ENCODE measurements at regions not wholly inside any gene's neighbourhood (a gene's known extent, or its start where the extent isn't known, plus 50 kb on each side); places are given as distances from the start of the nearest gene placed in this dataset.

GRCh38 chr2:129331638-129332037 is 647.8 kb upstream of the RAB6C start:
- intact Hi-C loops (cut with DNase I) = no loop called here
- no peaks in the 10 kb centered on the region for H3K27me3 ChIP-seq
- no peaks in the 10 kb centered on the region for H3K9me3 ChIP-seq
- TF ChIP-seq EP300 (IDR thresholded peaks at IDR 0.05) (no peak), POLR2A (IDR thresholded peaks at IDR 0.05) (no peak), CTCF (IDR thresholded peaks at IDR 0.05) (no peak)
- H3K27ac ChIP-seq = no peak overlapping the region
- H3K4me3 ChIP-seq = no peak overlapping the region
- H3K4me1 ChIP-seq (ENCODE audit: insufficient read depth) = no peaks in the 10 kb centered on the region
- H3K36me3 ChIP-seq = no peaks in the 10 kb centered on the region
- DNase-seq = no peak
- WGBS, 3 donors = 82 to 90% (median 84%) methylated on average over 7 of the region's 7 CpGs

- 75 to 86% (median 83%) methylated on average over 5 of the region's 5 CpGs for WGBS, 3 donors
- no peak for TF ChIP-seq EP300 (IDR thresholded peaks at IDR 0.05)
- TF ChIP-seq POLR2A (IDR thresholded peaks at IDR 0.05) = no peak
- no peak for TF ChIP-seq CTCF (IDR thresholded peaks at IDR 0.05)
- Histone ChIP-seq H3K27ac (no peak overlapping the region), H3K4me1 (ENCODE audit: insufficient read depth) (no peaks in the 10 kb centered on the region), H3K27me3 (no peaks in the 10 kb centered on the region), H3K9me3 (no peaks in the 10 kb centered on the region), H3K36me3 (no peaks in the 10 kb centered on the region), H3K4me3 (no peak overlapping the region)
- DNase-seq = no peak
- intact Hi-C loops (cut with DNase I) = no loop called here
Measured at GRCh38 chr2:129334128-129334527, 645.3 kb upstream of the RAB6C start.

- H3K36me3 ChIP-seq = no peaks in the 10 kb centered on the region
- intact Hi-C loops (cut with DNase I) = no loop called here
- no peaks in the 10 kb centered on the region for H3K4me1 ChIP-seq (ENCODE audit: insufficient read depth)
- 61 to 63% (median 62%) methylated on average over 13 of the region's 13 CpGs for WGBS, 3 donors
- no peaks in the 10 kb centered on the region for H3K27me3 ChIP-seq
- no peak overlapping the region for H3K27ac ChIP-seq
- no peak for DNase-seq
- no peaks in the 10 kb centered on the region for H3K9me3 ChIP-seq
- H3K4me3 ChIP-seq = no peak overlapping the region
- TF ChIP-seq POLR2A (IDR thresholded peaks at IDR 0.05) (no peak), EP300 (IDR thresholded peaks at IDR 0.05) (no peak), CTCF (IDR thresholded peaks at IDR 0.05) (no peak)
Measured at GRCh38 chr2:129334696-129335410, 644.6 kb upstream of the RAB6C start.

- Histone ChIP-seq H3K27ac (no peak overlapping the region), H3K4me3 (no peak overlapping the region), H3K4me1 (ENCODE audit: insufficient read depth) (no peaks in the 10 kb centered on the region), H3K27me3 (no peaks in the 10 kb centered on the region), H3K36me3 (no peaks in the 10 kb centered on the region), H3K9me3 (no peaks in the 10 kb centered on the region)
- intact Hi-C loops (cut with DNase I) = no loop called here
- TF ChIP-seq CTCF (IDR thresholded peaks at IDR 0.05) = no peak
- no peak for TF ChIP-seq POLR2A (IDR thresholded peaks at IDR 0.05)
- no peak for TF ChIP-seq EP300 (IDR thresholded peaks at IDR 0.05)
- DNase-seq = no peak
- 82 to 92% (median 84%) methylated on average over 1 of the region's 1 CpG for WGBS, 3 donors
Measured at GRCh38 chr2:129336276-129336675, 643.2 kb upstream of the RAB6C start.

All from ovary (tissue), 7 donors.